ENCODE measurements at regions not wholly inside any gene's neighbourhood (a gene's known extent, or its start where the extent isn't known, plus 50 kb on each side); places are given as distances from the start of the nearest gene placed in this dataset.
A peak's percentile ranks its signal among the peaks of the same experiment; 100 is the strongest.

GRCh38 chr5:65068410-65068809 lies 299.7 kb downstream of the CWC27 start:
- DNase-seq = no peak

GRCh38 chr5:65070026-65070425 lies 301.3 kb downstream of the CWC27 start:
- DNase-seq = no peak

GRCh38 chr5:65072850-65073249 lies 304.1 kb downstream of the CWC27 start:
- DNase-seq = no peak

- no peak for DNase-seq
These were observed 304.5 kb downstream of the CWC27 start for GRCh38 chr5:65073250-65073661.

- DNase-seq = no peak
These were observed 307.0 kb downstream of the CWC27 start for GRCh38 chr5:65075623-65076250.

- peak; percentile 33 for DNase-seq
These were observed 307.6 kb downstream of the CWC27 start for GRCh38 chr5:65076251-65076869.

GRCh38 chr5:65077653-65078052 lies 308.9 kb downstream of the CWC27 start:
- no peak for DNase-seq

GRCh38 chr5:65078331-65078730 lies 309.6 kb downstream of the CWC27 start:
- DNase-seq = no peak

GRCh38 chr5:65081071-65081470 lies 312.3 kb downstream of the CWC27 start:
- no peak for DNase-seq

- DNase-seq = no peak
These were observed 316.2 kb downstream of the CWC27 start for GRCh38 chr5:65084795-65085515.

- DNase-seq = no peak
These were observed 316.8 kb downstream of the CWC27 start for GRCh38 chr5:65085516-65085850.

- no peak for DNase-seq
These were observed 317.6 kb downstream of the CWC27 start for GRCh38 chr5:65086234-65086890.

GRCh38 chr5:65087154-65087553 lies 318.4 kb downstream of the CWC27 start:
- DNase-seq = no peak

GRCh38 chr5:65094279-65094678 lies 325.5 kb downstream of the CWC27 start:
- no peak for DNase-seq

GRCh38 chr5:65098393-65098792 lies 329.7 kb downstream of the CWC27 start:
- DNase-seq = no peak

All from stimulated activated CD4-positive, alpha-beta T cell treated with anti-CD3 and anti-CD28 coated beads, Interleukin-12 subunit alpha, Interleukin-12 subunit beta, amount 100 ng/mL, for 4 hours (primary cell).